ENCODE measurements at regions not wholly inside any gene's neighbourhood (a gene's known extent, or its start where the extent isn't known, plus 50 kb on each side); places are given as distances from the start of the nearest gene placed in this dataset.

- BruUV-seq (replicated peaks) = no TSS peak
- Histone ChIP-seq H3K27ac (ENCODE audit: low read length) (no peak overlapping the region), H3K36me3 (ENCODE audit: control insufficient read depth, insufficient read depth, low read length) (no peaks in the 10 kb centered on the region; the same call in 1 of the 2 replicates), H3K27me3 (ENCODE audit: control insufficient read depth, insufficient read depth, low read length) (no peaks in the 10 kb centered on the region; the same call in 1 of the 2 replicates), H3K4me1 (ENCODE audit: control insufficient read depth, insufficient read depth, low read length) (no peaks in the 10 kb centered on the region), H3K4me3 (ENCODE audit: low read depth in 2 of 2, low read length in 2 of 2) (no peak overlapping the region), H3K9me3 (ENCODE audit: control insufficient read depth, insufficient read depth, low read depth, low read length) (no peaks in the 10 kb centered on the region; the same call in 1 of the 2 replicates)
- in situ Hi-C loops (cut with HindIII; ENCODE audit: low pct_unique_long_range_greater_than_20kb, low sequenced_read_pairs) (no loop called here), intact Hi-C loops (cut with micrococcal nuclease; ENCODE audit: unreplicated experiment) (no loop called here)
- ChIA-PET POLR2A (no interaction called here), CTCF (no interaction called here)
- ATAC-seq (no peak), DNase-seq (ENCODE audit: low read depth, low spot score) (no peak)
- TF ChIP-seq TCF7L2 (IDR thresholded peaks at IDR 0.05; ENCODE audit: low read depth, low read length) (no peak), SIN3A (IDR thresholded peaks at IDR 0.05; ENCODE audit: borderline replicate concordance, insufficient read depth, low read depth, low read length) (no peak), POLR2AphosphoS5 (IDR thresholded peaks at IDR 0.05; ENCODE audit: low read depth, low read length) (no peak)
- TF ChIP-seq, protein P1, sequence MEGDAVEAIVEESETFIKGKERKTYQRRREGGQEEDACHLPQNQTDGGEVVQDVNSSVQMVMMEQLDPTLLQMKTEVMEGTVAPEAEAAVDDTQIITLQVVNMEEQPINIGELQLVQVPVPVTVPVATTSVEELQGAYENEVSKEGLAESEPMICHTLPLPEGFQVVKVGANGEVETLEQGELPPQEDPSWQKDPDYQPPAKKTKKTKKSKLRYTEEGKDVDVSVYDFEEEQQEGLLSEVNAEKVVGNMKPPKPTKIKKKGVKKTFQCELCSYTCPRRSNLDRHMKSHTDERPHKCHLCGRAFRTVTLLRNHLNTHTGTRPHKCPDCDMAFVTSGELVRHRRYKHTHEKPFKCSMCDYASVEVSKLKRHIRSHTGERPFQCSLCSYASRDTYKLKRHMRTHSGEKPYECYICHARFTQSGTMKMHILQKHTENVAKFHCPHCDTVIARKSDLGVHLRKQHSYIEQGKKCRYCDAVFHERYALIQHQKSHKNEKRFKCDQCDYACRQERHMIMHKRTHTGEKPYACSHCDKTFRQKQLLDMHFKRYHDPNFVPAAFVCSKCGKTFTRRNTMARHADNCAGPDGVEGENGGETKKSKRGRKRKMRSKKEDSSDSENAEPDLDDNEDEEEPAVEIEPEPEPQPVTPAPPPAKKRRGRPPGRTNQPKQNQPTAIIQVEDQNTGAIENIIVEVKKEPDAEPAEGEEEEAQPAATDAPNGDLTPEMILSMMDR (IDR thresholded peaks at IDR 0.05) = no peak
- TF ChIP-seq, protein P2, sequence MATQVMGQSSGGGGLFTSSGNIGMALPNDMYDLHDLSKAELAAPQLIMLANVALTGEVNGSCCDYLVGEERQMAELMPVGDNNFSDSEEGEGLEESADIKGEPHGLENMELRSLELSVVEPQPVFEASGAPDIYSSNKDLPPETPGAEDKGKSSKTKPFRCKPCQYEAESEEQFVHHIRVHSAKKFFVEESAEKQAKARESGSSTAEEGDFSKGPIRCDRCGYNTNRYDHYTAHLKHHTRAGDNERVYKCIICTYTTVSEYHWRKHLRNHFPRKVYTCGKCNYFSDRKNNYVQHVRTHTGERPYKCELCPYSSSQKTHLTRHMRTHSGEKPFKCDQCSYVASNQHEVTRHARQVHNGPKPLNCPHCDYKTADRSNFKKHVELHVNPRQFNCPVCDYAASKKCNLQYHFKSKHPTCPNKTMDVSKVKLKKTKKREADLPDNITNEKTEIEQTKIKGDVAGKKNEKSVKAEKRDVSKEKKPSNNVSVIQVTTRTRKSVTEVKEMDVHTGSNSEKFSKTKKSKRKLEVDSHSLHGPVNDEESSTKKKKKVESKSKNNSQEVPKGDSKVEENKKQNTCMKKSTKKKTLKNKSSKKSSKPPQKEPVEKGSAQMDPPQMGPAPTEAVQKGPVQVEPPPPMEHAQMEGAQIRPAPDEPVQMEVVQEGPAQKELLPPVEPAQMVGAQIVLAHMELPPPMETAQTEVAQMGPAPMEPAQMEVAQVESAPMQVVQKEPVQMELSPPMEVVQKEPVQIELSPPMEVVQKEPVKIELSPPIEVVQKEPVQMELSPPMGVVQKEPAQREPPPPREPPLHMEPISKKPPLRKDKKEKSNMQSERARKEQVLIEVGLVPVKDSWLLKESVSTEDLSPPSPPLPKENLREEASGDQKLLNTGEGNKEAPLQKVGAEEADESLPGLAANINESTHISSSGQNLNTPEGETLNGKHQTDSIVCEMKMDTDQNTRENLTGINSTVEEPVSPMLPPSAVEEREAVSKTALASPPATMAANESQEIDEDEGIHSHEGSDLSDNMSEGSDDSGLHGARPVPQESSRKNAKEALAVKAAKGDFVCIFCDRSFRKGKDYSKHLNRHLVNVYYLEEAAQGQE (IDR thresholded peaks at IDR 0.05; ENCODE audit: insufficient read depth in 1 of 2, low read depth in 2 of 2, low read length in 1 of 2) = no peak
Measured at GRCh38 chr12:108409481-108409880, 70.4 kb upstream of the CMKLR1 start.

DNA sequence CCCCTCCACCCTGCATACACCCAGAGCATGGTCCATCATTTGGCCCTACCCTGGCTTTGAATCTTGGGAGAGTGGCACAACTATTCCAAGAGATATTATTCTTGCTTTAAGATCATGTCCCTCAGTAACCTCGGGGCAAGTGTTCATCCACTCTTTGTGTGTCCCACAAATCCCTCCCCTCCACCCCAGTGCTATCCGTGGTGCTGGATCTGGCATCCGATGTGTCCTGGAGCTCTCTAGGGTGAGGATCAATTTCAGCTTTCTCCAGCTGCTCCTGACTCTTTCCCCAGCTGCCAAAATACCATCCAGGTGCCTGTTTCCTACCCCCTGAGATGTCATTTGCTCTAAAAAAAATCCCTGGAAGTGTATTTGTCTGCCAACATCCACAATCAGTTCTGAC is 64.8 kb upstream of the CMKLR1 start:
- Histone ChIP-seq H3K27me3 (ENCODE audit: control insufficient read depth, insufficient read depth, low read length) (peaks cover 2% of the 10 kb centered on the region; the same call in 1 of the 2 replicates), H3K9me3 (ENCODE audit: control insufficient read depth, insufficient read depth, low read depth, low read length) (no peaks in the 10 kb centered on the region; the same call in 1 of the 2 replicates), H3K4me3 (ENCODE audit: low read depth in 2 of 2, low read length in 2 of 2) (no peak overlapping the region), H3K36me3 (ENCODE audit: control insufficient read depth, insufficient read depth, low read length) (no peaks in the 10 kb centered on the region), H3K4me1 (ENCODE audit: control insufficient read depth, insufficient read depth, low read length) (no peaks in the 10 kb centered on the region), H3K27ac (ENCODE audit: low read length) (no peak overlapping the region)
- POLR2A ChIA-PET = no interaction called here
- intact Hi-C loops (cut with micrococcal nuclease; ENCODE audit: unreplicated experiment) = no loop called here
- no peak for DNase-seq (ENCODE audit: low read depth, low spot score)
- in situ Hi-C loops (cut with HindIII; ENCODE audit: low pct_unique_long_range_greater_than_20kb, low sequenced_read_pairs) = no loop called here
- ATAC-seq = no peak
- no TSS peak for BruUV-seq (replicated peaks)
- TF ChIP-seq TCF7L2 (IDR thresholded peaks at IDR 0.05; ENCODE audit: low read depth, low read length) (no peak), SIN3A (IDR thresholded peaks at IDR 0.05; ENCODE audit: borderline replicate concordance, insufficient read depth, low read depth, low read length) (no peak), POLR2AphosphoS5 (IDR thresholded peaks at IDR 0.05; ENCODE audit: low read depth, low read length) (no peak)
- TF ChIP-seq, protein P1 (IDR thresholded peaks at IDR 0.05) = no peak
- TF ChIP-seq, protein P2 (IDR thresholded peaks at IDR 0.05; ENCODE audit: insufficient read depth in 1 of 2, low read depth in 2 of 2, low read length in 1 of 2) = peak; percentile 67 to 70; a peak in 3 of 4 replicates
- CTCF ChIA-PET = no interaction called here
